ENCODE measurements at regions not wholly inside any gene's neighbourhood (a gene's known extent, or its start where the extent isn't known, plus 50 kb on each side); places are given as distances from the start of the nearest gene placed in this dataset.

DNA sequence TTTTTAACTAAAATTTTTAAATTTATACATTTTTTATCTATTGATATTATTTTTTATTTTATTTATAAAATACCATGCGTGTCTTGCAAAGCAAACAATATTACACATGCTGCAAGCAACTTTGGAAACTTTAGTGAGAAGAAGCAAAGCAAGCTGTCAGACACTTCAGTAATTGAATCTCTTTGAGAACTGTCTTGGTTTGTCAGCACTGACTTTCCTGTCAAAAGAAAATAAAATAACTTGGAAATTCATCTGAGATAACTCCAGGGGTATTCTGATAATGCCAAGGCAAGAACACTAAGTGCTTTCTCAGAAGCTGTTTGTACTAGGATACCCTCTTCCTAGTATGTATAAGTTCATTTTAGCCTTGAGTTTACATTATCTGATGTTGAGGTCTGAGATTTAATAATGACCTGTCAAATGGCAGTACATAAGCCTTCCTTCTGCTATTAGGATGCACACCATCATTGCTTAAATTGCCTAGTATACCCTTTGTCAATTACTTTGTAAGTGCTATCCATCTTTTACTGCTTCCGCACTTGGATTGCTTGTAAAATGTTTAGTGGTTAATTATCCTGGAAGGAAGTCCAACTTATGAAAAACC is 624.2 kb upstream of the AGA start:
- no peak overlapping the region for H3K4me3 ChIP-seq
- TF ChIP-seq, protein P1, sequence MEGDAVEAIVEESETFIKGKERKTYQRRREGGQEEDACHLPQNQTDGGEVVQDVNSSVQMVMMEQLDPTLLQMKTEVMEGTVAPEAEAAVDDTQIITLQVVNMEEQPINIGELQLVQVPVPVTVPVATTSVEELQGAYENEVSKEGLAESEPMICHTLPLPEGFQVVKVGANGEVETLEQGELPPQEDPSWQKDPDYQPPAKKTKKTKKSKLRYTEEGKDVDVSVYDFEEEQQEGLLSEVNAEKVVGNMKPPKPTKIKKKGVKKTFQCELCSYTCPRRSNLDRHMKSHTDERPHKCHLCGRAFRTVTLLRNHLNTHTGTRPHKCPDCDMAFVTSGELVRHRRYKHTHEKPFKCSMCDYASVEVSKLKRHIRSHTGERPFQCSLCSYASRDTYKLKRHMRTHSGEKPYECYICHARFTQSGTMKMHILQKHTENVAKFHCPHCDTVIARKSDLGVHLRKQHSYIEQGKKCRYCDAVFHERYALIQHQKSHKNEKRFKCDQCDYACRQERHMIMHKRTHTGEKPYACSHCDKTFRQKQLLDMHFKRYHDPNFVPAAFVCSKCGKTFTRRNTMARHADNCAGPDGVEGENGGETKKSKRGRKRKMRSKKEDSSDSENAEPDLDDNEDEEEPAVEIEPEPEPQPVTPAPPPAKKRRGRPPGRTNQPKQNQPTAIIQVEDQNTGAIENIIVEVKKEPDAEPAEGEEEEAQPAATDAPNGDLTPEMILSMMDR (IDR thresholded peaks at IDR 0.05), result no peak

DNA sequence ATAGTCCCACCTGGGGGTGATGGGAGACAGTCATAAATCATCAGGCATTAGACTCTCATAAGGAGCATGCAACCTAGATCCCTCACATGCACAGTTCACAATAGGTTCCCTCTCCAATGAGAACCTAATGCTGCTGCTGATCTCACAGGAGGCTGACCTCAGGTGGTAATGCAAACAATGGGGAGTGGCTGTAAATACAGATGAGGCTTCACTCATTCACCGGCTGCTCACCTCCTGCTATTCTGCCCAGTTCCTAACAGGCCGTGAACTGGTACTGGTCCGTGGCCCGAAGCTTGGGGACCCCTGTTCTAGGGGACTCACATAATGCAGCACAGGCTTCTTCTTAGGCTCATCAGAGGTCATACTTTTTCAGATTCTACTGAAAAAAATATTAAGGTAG is 625.9 kb upstream of the AGA start:
- DNase-seq, result no peak
- ATAC-seq, result no peak
- TF ChIP-seq, protein P1 (IDR thresholded peaks at IDR 0.05), result no peak
- H3K36me3 ChIP-seq, result no peaks in the 10 kb centered on the region
- H3K4me1 ChIP-seq, result no peaks in the 10 kb centered on the region
- no peak overlapping the region for H3K4me3 ChIP-seq
- H3K9me3 ChIP-seq, result no peaks in the 10 kb centered on the region
- no peak overlapping the region for H3K27ac ChIP-seq
- no peaks in the 10 kb centered on the region for H3K27me3 ChIP-seq
- intact Hi-C loops (cut with DNase I), result no loop called here

More for the DNA sequence above, 624.2 kb upstream of the AGA start:
- no peak for DNase-seq
- Histone ChIP-seq H3K36me3 (no peaks in the 10 kb centered on the region), H3K27ac (no peak overlapping the region), H3K4me1 (no peaks in the 10 kb centered on the region), H3K27me3 (no peaks in the 10 kb centered on the region), H3K9me3 (no peaks in the 10 kb centered on the region)
- ATAC-seq, result no peak
- intact Hi-C loops (cut with DNase I), result no loop called here

DNA sequence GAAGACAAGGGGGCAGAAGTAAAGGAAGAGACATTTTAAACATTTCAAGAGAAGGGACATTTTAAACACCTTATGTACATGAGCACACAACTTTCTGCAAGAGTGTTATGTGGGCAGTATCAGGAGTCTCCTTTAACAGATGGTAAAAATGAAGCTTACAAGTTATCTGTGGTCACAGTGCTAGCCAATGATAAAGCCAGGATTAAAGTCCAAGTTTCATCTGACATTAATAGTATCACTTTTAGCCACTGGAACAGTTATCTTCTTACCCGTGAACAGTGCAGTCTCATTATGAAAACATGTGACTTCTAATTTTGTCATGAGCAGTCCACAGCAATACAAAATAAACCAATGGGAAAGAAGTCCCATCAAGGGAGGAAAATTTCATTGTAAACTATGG is 627.9 kb upstream of the AGA start:
- DNase-seq (no peak), ATAC-seq (no peak)
- Histone ChIP-seq H3K4me1 (no peaks in the 10 kb centered on the region), H3K4me3 (no peak overlapping the region), H3K9me3 (no peaks in the 10 kb centered on the region), H3K36me3 (no peaks in the 10 kb centered on the region), H3K27me3 (no peaks in the 10 kb centered on the region), H3K27ac (no peak overlapping the region)
- TF ChIP-seq, protein P1 (IDR thresholded peaks at IDR 0.05), result no peak
- intact Hi-C loops (cut with DNase I), result no loop called here

DNA sequence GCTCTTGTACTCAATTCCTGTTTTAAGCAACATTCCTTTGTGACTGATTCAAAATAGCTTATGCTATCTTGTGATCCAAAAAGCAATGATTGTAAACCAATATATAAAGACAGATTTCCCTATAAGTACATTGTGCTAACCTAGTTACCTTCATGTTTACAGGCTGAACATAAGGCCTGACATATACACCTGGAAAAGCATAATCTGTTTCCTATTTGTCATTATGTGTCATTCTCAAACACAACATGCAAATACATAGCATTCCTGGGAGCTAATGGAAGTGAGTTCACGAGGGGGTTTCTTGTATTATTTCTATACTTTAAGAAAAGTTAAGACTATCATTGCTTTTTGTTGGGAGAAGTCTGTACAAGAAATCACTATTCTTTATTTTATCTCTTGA is 638.1 kb upstream of the AGA start:
- TF ChIP-seq, protein P1 (IDR thresholded peaks at IDR 0.05), result no peak
- H3K9me3 ChIP-seq, result no peaks in the 10 kb centered on the region
- intact Hi-C loops (cut with DNase I), result no loop called here

DNA sequence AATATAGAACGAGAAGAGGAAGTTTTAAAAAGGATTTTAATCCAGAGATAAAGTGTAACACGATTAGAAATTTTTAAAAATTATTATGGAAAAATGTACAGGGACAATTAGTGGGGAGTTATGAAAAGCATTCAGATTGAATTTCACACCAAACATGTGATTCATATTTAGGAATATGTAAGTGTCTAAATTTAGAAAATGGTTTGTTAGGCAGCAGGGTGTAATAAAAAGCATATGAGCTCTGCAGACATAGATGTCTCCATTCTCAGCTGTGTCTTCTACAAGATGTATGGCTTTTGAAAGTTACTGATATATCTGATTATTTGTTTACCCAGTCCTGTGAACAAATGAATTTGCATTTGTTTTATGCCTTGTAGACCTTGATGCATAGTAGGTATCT is 638.9 kb upstream of the AGA start:
- intact Hi-C loops (cut with DNase I), result no loop called here
- no peak for ATAC-seq
- H3K27me3 ChIP-seq, result no peaks in the 10 kb centered on the region
- TF ChIP-seq, protein P1 (IDR thresholded peaks at IDR 0.05), result no peak
- no peaks in the 10 kb centered on the region for H3K36me3 ChIP-seq
- no peaks in the 10 kb centered on the region for H3K9me3 ChIP-seq
- no peak overlapping the region for H3K4me3 ChIP-seq
- no peak overlapping the region for H3K27ac ChIP-seq
- DNase-seq, result no peak
- H3K4me1 ChIP-seq, result no peaks in the 10 kb centered on the region

More for the DNA sequence above, 638.1 kb upstream of the AGA start:
- ATAC-seq (no peak), DNase-seq (no peak)
- Histone ChIP-seq H3K36me3 (no peaks in the 10 kb centered on the region), H3K27me3 (no peaks in the 10 kb centered on the region), H3K27ac (no peak overlapping the region), H3K4me3 (no peak overlapping the region), H3K4me1 (no peaks in the 10 kb centered on the region)
